ENCODE measurements at regions not wholly inside any gene's neighbourhood (a gene's known extent, or its start where the extent isn't known, plus 50 kb on each side); places are given as distances from the start of the nearest gene placed in this dataset.

DNA sequence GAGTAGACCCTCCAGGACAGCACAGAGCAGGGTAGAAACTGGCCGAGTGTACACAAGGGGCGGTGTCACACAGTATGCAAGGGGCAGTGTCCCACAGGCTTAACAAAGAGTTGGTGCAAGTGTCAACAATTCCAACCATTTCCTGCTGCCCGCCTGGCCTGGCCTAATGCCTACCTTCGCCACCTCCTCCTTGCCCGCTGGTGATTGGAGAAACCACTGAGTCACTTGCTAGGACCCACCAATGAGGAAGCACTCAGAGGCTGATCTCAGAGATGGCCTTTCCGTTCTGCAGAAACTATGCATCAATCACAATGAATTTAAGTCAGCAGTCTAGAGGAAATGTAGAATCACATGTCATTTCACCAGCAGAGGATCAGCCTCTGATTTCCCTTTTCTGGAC lies 263.3 kb upstream of the PKDCC start:
- DNase-seq: no peak
- Mint-ChIP-seq H3K27ac (no peak overlapping the region), H3K36me3 (ENCODE audit: low read depth) (no peaks in the 10 kb centered on the region), H3K27me3 (ENCODE audit: insufficient read depth) (no peaks in the 10 kb centered on the region; the same call in 1 of the 2 replicates), H3K4me1 (ENCODE audit: low read depth) (no peaks in the 10 kb centered on the region), H3K4me3 (no peak overlapping the region), H3K9me3 (no peaks in the 10 kb centered on the region)
- TF ChIP-seq, protein P1, sequence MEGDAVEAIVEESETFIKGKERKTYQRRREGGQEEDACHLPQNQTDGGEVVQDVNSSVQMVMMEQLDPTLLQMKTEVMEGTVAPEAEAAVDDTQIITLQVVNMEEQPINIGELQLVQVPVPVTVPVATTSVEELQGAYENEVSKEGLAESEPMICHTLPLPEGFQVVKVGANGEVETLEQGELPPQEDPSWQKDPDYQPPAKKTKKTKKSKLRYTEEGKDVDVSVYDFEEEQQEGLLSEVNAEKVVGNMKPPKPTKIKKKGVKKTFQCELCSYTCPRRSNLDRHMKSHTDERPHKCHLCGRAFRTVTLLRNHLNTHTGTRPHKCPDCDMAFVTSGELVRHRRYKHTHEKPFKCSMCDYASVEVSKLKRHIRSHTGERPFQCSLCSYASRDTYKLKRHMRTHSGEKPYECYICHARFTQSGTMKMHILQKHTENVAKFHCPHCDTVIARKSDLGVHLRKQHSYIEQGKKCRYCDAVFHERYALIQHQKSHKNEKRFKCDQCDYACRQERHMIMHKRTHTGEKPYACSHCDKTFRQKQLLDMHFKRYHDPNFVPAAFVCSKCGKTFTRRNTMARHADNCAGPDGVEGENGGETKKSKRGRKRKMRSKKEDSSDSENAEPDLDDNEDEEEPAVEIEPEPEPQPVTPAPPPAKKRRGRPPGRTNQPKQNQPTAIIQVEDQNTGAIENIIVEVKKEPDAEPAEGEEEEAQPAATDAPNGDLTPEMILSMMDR (IDR thresholded peaks at IDR 0.05): no peak

DNA sequence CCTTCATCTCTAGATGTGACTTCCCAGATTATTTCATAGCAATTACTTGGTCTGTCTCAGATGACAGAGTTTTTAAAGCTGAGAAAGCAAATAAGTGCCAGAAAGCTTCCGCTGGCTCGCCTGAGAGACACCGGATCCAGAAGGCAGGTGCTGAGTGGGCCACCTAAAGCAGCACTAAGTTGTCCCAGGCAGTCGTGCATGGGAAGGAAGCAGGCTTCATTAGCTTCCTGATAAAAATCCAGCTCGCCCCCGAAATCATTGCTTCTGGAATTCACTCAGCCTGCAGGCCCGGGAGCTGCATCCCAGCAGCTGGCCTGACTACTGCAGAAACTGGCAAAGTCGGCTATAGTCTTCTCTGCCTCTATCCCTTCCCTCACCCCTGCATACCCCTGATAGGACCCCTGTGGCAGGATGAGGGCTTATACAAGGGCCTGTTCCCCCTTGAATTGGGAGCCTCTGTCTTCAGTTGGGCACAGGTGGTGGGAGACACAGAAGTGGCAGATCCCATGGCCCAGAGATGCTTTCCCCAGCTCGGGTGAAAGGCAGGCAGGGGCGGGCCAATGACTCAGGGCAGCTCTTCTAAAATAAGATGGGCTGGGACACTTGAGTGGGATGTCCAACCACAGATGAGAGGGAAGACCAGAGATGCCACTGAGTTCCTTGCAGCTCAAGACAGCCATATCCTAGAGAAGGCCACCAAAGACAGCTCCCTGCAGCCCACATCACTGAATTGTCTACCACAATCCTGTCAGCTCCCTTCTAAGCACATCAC lies 262.4 kb upstream of the PKDCC start:
- Mint-ChIP-seq H3K36me3 (ENCODE audit: low read depth) (no peaks in the 10 kb centered on the region), H3K4me3 (no peak overlapping the region), H3K9me3 (no peaks in the 10 kb centered on the region), H3K4me1 (ENCODE audit: low read depth) (no peaks in the 10 kb centered on the region), H3K27ac (no peak overlapping the region), H3K27me3 (ENCODE audit: insufficient read depth) (no peaks in the 10 kb centered on the region)
- DNase-seq: no peak
- TF ChIP-seq, protein P1 (IDR thresholded peaks at IDR 0.05): no peak

DNA sequence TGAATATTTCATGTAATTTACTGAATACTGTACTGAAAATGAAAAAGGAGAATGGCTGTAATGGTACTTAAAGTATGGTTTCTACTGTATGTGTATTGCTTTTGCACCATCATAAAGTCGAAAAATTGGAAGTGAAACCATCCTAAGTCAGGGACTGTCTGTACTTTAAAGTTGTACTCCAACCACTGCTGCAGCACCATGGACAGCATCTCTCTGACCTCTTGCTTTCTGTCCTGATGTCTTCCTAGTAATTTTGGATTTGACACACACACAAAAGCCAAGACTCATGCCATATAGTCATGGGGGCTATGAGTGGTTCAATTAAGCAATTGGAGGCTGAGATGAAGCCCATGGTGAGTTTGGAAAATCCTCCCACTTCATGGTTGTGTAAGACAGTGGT lies 256.3 kb upstream of the PKDCC start:
- TF ChIP-seq, protein P1 (IDR thresholded peaks at IDR 0.05): no peak
- DNase-seq: peak; percentile 19
- no peaks in the 10 kb centered on the region for H3K4me1 Mint-ChIP-seq (ENCODE audit: low read depth)
- H3K27ac Mint-ChIP-seq: no peak overlapping the region
- no peaks in the 10 kb centered on the region for H3K36me3 Mint-ChIP-seq (ENCODE audit: low read depth)
- H3K9me3 Mint-ChIP-seq: no peaks in the 10 kb centered on the region
- no peak overlapping the region for H3K4me3 Mint-ChIP-seq
- peaks cover 3% of the 10 kb centered on the region for H3K27me3 Mint-ChIP-seq (ENCODE audit: insufficient read depth)

DNA sequence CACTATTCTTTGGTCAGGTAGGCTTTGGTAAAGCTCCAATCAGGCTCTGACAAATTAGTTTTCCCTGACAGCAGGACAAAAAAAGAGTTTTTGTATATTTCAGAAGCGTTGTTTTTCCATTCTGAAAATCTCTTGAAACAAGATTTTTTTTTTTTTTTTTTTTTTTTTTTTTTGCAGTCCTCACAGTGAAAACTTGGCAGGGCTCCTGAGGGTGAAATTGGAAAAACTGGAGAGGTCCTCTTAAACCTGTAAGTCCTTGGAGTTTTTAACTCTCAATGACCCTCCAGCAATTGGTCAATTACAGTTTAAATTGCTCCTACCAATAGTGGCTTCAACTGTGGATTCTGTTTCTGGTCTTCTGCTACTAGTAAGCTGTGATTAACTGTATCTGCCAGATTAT lies 244.5 kb upstream of the PKDCC start:
- Mint-ChIP-seq H3K27ac (no peak overlapping the region), H3K4me1 (ENCODE audit: low read depth) (no peaks in the 10 kb centered on the region), H3K27me3 (ENCODE audit: insufficient read depth) (no peaks in the 10 kb centered on the region), H3K4me3 (no peak overlapping the region), H3K9me3 (peaks cover 17% of the 10 kb centered on the region; the same call in 1 of the 2 replicates), H3K36me3 (ENCODE audit: low read depth) (no peaks in the 10 kb centered on the region)
- TF ChIP-seq, protein P1 (IDR thresholded peaks at IDR 0.05): no peak
- DNase-seq: no peak

DNA sequence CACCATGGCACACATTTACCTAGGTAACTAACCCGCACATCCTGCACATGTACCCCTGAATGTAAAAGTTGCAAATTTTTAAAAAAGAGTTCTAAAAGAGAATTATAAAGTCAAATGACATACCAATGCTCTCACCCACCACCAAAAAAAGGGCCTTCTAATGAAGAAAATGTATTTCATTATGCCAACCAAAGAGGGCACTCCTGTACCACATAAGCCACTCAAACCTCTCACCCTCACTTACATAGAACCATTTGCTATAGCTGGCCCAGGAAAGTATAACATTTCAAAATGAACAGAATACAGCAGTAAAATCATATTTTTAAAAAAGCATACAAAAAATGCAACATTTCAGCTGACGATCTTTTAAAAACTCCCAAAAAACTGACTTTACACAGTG lies 241.5 kb upstream of the PKDCC start:
- Mint-ChIP-seq H3K4me1 (ENCODE audit: low read depth) (no peaks in the 10 kb centered on the region), H3K9me3 (peaks cover 13% of the 10 kb centered on the region; the same call in 1 of the 2 replicates), H3K27me3 (ENCODE audit: insufficient read depth) (no peaks in the 10 kb centered on the region), H3K27ac (no peak overlapping the region), H3K4me3 (no peak overlapping the region), H3K36me3 (ENCODE audit: low read depth) (no peaks in the 10 kb centered on the region)
- TF ChIP-seq, protein P1 (IDR thresholded peaks at IDR 0.05): no peak
- DNase-seq: no peak

Data from HFFc6 (cell line).